Skeletal muscle cell (primary cell): ENCODE measurements at regions not wholly inside any gene's neighbourhood (a gene's known extent, or its start where the extent isn't known, plus 50 kb on each side); places are given as distances from the start of the nearest gene placed in this dataset.

Source experiments
- DNase-seq: peaks from one replicate; pipeline ENCODE4 v3.0.0-alpha.2; 2010; ENCODE audit warnings: low read depth
- H3K4me3 ChIP-seq: 2 replicates; pipeline ENCODE4 v1.5.1; 2011; ENCODE audit warnings: low read depth, mild to moderate bottlenecking, control low read depth, low read length, moderate library complexity

- no peak for DNase-seq
- H3K4me3 ChIP-seq: no peak overlapping the region
Observed at GRCh38 chr6:144989319-144990107, 704.4 kb downstream of the UTRN start.

DNA sequence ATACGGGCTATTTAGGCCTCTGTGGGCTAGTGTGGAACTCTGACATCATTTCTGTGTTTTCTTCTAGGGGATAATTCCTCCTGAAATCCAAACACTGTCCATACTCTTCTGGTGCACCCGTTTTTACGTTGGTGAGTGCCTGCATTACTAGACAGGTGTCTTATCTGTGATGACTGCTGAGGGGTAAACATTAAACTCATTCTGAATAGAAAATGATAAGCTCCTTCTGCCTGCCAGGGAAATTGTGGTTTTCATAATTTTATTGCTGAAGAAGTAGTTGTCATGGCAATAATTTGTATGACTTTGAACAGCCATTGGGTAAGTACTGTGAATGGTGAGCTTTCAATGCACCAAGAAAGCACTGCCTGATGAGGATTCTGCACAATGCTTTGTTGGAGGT is 705.6 kb downstream of the UTRN start:
- H3K4me3 ChIP-seq: no peak overlapping the region
- no peak for DNase-seq

DNA sequence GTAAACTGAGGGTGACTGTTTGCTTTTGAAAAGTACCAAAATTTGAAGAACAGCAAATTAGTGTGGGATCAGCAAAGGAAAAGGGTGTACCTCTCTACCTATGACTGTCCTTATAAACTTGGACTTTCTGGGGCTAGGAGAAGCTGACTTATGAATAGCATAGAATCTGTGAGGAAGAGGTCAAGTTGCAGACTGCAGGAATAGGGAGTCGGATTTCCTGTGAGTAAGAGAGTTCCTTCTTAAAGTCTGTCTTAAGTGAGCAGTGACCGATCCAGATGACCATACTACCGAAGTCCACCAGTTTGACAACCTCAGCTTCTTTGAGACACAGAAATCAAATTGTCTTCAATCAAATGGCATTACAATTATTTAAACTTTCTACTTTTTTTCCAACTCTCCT is 708.7 kb downstream of the UTRN start:
- no peak overlapping the region for H3K4me3 ChIP-seq
- DNase-seq: no peak

DNA sequence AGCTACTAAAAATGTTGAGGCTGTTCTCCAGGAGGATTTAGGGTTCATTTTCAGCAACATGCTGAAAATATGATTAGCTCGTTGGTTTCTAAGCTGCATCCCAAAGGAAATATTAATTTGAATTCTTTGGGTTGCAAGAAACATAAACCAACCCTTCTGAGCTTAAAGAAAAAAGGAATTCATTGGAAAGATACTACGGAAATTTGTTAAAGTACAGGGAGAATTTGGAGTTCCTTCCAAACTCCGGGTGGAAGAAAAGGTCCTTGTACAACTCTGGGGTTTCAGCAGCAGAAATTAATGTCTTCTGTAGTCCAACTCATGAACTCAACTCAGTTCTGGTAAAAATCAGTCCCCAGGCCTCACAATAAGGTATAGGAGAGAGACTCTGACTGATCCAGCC is 712.9 kb downstream of the UTRN start:
- DNase-seq: no peak
- no peak overlapping the region for H3K4me3 ChIP-seq

DNA sequence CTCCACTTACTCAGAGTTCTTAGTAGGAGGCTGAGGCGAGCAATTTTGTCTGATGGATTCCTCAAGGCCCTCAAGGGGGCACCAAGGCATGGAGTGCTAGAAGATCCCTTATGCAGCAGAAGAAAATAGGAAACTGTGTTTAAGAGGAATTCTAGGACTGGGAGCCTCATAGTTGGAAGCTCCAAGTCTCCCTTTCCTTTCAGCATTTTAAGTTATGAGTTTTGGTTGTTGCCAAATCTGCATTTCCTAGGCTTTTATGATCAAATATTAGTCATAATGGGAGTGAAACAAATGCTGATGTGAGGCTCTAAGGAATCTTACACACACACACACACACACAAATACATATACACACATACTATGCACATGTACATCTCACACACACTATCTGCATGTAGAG is 714.0 kb downstream of the UTRN start:
- H3K4me3 ChIP-seq: no peak overlapping the region
- DNase-seq: no peak

DNA sequence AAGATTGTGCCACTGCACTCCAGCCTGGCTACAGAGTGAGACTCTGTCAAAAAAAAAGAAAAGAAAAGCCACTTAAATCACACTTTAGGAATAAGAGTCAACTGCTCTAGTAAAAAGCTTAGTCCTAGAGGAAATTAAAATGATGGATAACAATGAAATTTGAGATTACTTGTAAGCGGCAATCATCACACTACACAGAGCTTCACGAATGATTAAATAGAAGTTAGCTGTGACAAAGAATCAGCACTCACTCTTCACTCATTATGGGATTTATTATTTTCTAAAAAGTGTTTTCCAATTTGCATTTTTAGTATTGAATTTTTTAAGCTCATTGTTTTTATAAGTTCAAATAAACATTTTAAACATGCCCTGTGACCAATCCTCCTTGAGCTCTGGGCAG is 718.0 kb downstream of the UTRN start:
- DNase-seq: no peak
- H3K4me3 ChIP-seq: no peak overlapping the region

GRCh38 chr6:145006914-145007313 is 721.8 kb downstream of the UTRN start:
- no peak overlapping the region for H3K4me3 ChIP-seq
- no peak for DNase-seq

DNA sequence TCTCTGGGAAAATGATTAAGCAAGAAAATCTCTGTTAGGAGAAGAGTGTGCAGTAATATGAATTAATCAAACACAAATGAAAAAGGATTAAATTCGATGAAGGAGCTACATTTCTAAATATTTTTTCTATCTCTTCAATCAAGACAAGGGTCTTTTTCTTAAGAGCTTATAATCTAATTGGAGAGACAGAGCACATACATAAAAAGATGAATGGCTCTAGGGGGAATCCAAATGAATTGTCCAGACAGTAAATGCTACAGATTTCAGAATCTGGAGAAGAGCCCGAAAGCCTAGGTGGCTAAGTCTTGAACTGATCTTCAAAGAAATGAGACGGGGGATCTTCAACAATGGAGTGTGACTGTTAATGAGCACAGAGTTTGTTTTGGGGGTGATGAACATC is 723.6 kb downstream of the UTRN start:
- no peak for DNase-seq
- no peak overlapping the region for H3K4me3 ChIP-seq

- peak; percentile 28 for DNase-seq
- H3K4me3 ChIP-seq: no peak overlapping the region
Observed at GRCh38 chr6:145009711-145010110, 724.6 kb downstream of the UTRN start.

DNA sequence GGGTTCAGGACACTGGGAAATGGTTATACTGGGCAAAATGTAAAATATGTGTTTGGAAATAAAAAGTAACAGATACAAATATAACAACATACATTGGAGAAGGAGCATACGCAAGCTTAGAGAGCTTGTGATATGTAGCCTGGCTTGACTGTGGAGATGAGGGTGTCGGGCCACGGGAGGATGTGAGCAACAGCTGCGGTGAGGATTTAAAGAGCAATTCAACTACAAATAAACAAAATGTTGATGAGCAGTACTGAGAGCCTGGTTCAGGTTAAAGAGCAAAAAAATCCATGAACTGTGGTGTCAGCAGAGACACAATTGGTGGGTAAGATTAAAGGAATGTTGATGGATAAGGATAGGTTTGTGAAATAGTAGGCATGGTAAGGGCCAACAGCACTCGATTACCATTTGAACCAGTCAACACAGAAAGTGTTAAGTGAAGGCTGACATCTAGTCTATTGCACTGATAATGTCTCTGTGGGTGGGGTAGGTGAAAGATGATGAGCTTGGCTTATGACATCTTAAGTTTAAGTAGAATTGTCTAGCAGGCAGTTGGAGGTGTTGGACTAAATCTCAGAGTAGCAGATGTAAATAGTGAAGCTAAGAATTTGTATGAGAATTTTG is 723.2 kb downstream of the EPM2A start:
- no peak overlapping the region for H3K4me3 ChIP-seq
- no peak for DNase-seq

- peak; percentile 82 for DNase-seq
- no peak overlapping the region for H3K4me3 ChIP-seq
Observed at GRCh38 chr6:145015739-145016558, 719.4 kb downstream of the EPM2A start.

- no peak overlapping the region for H3K4me3 ChIP-seq
- DNase-seq: no peak
Observed at GRCh38 chr6:145017051-145017450, 718.3 kb downstream of the EPM2A start.

DNA sequence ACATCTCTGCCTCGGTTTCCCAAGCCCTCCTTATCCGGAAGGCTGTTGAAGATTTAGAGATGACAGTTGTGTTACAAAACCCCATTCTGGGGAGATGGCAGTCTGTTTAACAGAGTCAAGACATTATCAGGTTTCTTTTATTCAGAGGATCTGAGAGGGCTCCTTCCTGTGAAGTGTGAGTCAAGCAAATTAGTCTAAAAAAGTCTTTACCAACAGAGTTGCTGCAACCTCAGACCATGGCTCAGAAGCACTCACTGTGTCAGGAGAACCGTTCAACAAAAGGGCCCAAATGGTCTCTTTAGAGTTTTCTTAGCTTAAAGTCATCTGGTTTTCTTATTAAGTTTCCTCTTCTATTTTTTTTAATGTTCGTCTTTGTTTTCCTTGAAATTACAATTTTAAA is 717.8 kb downstream of the EPM2A start:
- no peak overlapping the region for H3K4me3 ChIP-seq
- DNase-seq: no peak

GRCh38 chr6:145018027-145018426 is 717.3 kb downstream of the EPM2A start:
- DNase-seq: no peak
- no peak overlapping the region for H3K4me3 ChIP-seq

GRCh38 chr6:145020114-145020513 is 715.2 kb downstream of the EPM2A start:
- H3K4me3 ChIP-seq: no peak overlapping the region
- DNase-seq: no peak

DNA sequence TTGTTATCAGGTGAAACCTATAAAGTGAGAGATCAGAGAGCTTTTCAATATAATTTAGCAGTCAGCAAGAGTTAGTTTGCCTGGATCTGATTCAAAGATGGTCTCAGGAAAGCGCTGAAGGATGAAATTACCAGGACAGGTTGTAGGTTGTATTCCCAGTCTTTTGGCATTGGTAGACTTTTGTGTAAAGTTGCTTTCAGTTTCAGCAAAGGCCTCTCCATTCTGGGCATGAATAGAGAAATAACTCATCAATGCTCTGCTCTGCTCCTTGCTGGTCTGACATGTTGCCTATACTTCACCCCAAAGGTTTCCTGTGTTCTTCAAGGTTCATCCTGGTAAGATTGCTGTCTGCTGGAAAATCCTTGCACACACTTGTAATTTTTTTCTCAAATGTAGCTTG is 714.8 kb downstream of the EPM2A start:
- DNase-seq: no peak
- H3K4me3 ChIP-seq: no peak overlapping the region

GRCh38 chr6:145022199-145022796 is 713.0 kb downstream of the EPM2A start:
- no peak overlapping the region for H3K4me3 ChIP-seq
- no peak for DNase-seq

DNA sequence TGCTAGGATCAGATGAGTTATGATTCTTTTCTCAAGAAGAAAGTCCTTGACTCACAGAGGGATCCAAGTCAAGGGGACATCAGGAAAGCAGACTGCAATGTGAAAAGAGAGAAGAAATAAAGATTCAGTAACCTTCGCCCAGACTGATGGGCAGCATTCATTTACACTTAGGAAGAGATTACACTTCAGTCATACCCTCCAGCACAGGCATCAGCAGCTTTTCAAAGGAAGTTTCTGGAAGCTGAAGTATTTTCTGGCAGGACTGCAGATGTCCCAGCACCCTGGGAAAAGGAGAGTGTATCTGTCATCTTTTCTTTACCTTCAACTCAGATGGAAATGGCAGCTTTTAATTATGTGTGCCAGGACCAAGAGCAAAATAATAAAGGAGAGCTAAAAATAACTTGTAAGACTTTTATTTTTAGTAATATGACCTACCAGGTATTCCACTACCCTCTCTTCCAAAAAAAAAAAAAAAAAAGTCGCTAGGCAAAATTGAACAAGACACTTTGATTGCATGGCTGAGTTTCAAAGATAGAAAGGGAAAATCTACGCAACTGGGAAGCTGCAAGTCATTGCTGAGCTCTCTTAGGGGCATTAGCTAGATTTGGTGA is 712.1 kb downstream of the EPM2A start:
- DNase-seq: no peak
- no peak overlapping the region for H3K4me3 ChIP-seq

- no peak for DNase-seq
- H3K4me3 ChIP-seq: no peak overlapping the region
Observed at GRCh38 chr6:145025488-145025887, 709.8 kb downstream of the EPM2A start.

DNA sequence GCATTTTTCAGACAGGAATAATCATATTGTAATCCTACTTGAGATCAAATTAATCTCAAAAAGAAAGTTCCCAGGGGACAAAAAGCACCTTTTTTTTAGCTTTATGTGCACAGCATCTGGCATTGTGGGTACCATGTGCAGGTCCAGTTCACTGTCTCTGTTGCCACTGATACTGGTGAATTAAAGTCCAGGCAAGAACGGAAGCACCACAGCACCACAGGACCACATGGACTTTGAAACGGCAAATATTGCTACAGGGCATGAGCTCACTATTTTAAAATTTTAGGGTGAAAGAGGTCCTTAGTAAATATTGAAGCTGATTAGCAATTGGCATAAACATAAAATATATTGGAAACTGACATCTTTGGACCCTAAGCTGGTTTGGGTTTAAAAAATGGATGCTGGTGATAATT is 709.0 kb downstream of the EPM2A start:
- no peak overlapping the region for H3K4me3 ChIP-seq
- no peak for DNase-seq
